T-helper 1 cell treated with Interleukin-12 subunit alpha and Interleukin-12 subunit beta and Interleukin-4 antibody, amounts not matched to agents 30 μg/mL and 1 μg/mL, for 36 hours (primary cell): ENCODE measurements at regions not wholly inside any gene's neighbourhood (a gene's known extent, or its start where the extent isn't known, plus 50 kb on each side); places are given as distances from the start of the nearest gene placed in this dataset.

Source experiments
- H3K27ac Mint-ChIP-seq: one replicate; pipeline ENCODE4 v1.8.0; 2021; ENCODE audit warnings: mild to moderate bottlenecking, mixed read lengths
- H3K27me3 Mint-ChIP-seq: one replicate; pipeline ENCODE4 v1.8.0; 2021; ENCODE audit warnings: low read depth, mixed read lengths
- H3K36me3 Mint-ChIP-seq: one replicate; pipeline ENCODE4 v1.8.0; 2021; ENCODE audit warnings: low read depth, mixed read lengths
- H3K4me1 Mint-ChIP-seq: one replicate; pipeline ENCODE4 v1.8.0; 2021; ENCODE audit warnings: low read depth, mixed read lengths
- H3K4me3 Mint-ChIP-seq: one replicate; pipeline ENCODE4 v1.8.0; 2021; ENCODE audit warnings: mild to moderate bottlenecking, moderate library complexity, mixed read lengths
- H3K9me3 Mint-ChIP-seq: one replicate; pipeline ENCODE4 v1.8.0; 2021; ENCODE audit warnings: mixed read lengths

DNA sequence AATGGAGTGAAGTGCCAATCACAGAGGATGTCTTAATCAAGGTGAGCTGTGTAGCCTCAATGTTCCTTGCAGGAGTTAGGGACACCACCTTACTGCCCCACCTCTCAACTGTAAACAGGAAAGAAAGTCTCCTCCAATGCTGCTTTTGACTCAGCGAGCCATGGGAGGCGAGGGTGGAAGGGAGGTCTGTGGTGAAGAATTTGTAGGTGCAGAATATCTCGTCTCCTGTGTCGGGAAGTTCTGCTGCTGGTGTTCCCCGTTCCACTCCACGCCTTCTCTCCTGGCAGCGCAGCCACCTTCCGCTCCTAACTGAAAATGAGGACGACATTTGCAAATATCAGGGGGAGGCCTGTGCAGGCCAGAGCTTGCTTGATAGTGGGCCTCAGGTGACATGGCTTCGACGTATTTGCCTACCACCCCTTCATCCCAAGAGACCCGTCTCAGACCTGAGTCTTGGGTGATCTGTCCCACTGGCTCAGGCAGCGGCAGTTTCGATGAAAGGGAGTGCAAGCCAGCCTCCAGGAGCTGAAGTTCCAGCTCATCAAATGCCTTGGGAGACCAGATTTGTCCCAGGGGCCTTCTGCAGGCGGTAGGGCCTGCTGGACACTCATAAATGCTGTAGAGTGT, 368.3 kb upstream of the C1orf174 start:
- Mint-ChIP-seq H3K4me3 (no peak overlapping the region), H3K27ac (no peak overlapping the region), H3K9me3 (no peaks in the 10 kb centered on the region), H3K36me3 (no peaks in the 10 kb centered on the region), H3K27me3 (peaks cover 17% of the 10 kb centered on the region), H3K4me1 (peaks cover 7% of the 10 kb centered on the region)

DNA sequence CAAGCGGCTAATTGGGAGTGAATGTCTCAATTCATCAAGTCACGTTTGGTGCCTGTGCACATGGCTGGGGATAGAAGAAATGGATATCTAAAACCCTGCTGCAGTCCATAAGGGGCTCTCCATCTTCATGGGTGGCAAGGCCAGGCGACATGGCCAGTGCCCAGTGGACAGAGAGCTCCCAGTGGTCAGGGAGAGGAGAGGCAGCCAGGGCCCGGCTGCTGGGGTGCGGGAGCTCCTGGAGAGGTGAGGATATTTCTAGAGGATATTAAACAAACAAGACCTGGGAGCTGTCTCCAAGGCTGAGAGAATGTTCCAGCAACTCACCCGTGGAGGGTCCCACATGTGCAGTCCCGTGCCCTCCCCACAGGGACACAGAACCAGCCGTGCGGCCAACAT, 368.8 kb upstream of the C1orf174 start:
- Mint-ChIP-seq H3K36me3 (no peaks in the 10 kb centered on the region), H3K4me3 (no peak overlapping the region), H3K27me3 (peaks cover 19% of the 10 kb centered on the region), H3K9me3 (no peaks in the 10 kb centered on the region), H3K4me1 (peaks cover 7% of the 10 kb centered on the region), H3K27ac (no peak overlapping the region)

DNA sequence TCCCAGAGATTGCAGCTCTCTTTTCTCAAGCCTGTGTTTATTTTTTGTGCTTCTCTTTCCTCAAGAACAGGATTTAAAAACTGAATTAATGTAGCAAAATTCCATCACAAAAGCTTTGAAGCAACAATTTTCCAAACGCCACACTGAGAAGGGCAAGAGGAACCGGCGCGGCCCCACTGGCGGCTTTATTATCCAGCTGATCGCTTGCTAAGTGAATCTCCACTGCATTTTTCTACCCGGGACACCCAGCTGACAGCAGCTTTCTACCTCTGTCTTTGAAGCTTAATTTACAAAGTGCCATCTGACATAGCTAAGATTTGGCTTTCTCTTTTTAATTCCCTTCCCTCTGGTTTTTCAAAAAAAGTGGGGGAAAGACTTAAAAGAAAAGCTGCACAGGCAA, 369.3 kb upstream of the C1orf174 start:
- Mint-ChIP-seq H3K27me3 (peaks cover 19% of the 10 kb centered on the region), H3K4me1 (peaks cover 7% of the 10 kb centered on the region), H3K27ac (no peak overlapping the region), H3K36me3 (no peaks in the 10 kb centered on the region), H3K4me3 (no peak overlapping the region), H3K9me3 (no peaks in the 10 kb centered on the region)

DNA sequence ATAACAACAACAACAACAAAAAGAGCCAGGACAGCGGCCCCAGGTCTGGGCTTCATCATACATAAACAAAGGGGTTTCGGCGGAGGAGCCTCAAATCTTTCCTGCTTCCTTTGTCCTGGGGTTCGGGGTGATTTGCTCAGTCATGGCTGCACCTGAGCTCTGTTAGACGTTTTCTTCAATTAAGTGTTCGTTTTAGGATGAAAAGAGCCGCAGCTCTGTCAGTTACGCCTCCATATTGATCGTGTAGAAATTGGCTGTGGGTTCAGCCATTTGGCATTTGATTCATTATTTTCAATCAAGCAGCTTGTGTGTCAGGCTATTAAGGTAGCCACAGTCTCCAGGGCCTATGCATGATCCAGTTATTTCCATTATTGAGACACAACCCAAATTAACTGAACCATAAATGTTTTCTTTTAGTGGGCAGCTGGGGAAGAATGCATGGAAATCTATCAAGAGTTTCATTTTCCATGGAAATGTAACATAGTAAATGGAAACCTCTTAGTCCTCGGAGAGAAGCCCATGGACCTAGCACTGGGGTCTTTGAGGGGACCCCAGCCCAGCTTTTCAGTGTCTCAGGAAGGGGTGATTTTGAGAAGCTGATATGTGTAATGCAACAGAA, 370.0 kb upstream of the C1orf174 start:
- H3K27ac Mint-ChIP-seq: no peak overlapping the region
- no peaks in the 10 kb centered on the region for H3K36me3 Mint-ChIP-seq
- H3K9me3 Mint-ChIP-seq: no peaks in the 10 kb centered on the region
- no peak overlapping the region for H3K4me3 Mint-ChIP-seq
- peaks cover 19% of the 10 kb centered on the region for H3K27me3 Mint-ChIP-seq
- H3K4me1 Mint-ChIP-seq: peaks cover 7% of the 10 kb centered on the region

DNA sequence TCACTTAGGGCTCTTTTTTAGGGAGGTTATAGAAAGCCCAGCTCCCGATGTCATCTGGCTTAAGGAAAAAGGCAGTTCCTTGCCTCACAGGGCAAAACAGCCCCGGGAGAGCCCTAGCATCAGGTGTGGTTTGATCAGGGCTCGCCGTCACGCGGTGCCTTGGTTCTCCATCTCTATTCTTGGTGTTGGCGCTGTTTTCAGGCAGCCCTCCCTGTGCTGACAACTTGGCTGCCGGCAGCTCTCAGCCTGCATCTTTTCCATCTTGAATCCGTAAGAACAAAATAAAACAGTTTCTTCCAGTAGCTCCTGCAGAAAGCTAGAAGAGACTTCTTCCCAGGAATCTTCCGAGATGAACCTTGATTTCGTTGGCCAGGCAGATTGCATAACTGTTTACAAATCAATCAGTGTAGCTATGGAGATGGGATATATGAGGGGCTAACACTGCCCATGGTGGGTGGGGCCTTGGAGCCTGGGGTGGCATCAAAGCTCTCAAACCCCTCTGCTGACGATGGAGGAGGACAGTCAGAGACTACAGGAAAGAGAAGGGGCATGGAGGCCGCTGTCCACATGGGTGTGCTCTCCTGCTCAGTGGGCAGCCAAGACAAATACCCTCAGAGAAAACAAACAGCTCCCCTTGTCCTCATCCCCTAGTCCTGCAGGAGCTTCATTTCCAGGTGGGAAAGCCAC, 370.7 kb upstream of the C1orf174 start:
- H3K9me3 Mint-ChIP-seq: peaks cover 2% of the 10 kb centered on the region
- H3K4me3 Mint-ChIP-seq: no peak overlapping the region
- no peak overlapping the region for H3K27ac Mint-ChIP-seq
- peaks cover 7% of the 10 kb centered on the region for H3K4me1 Mint-ChIP-seq
- H3K27me3 Mint-ChIP-seq: peaks cover 19% of the 10 kb centered on the region
- no peaks in the 10 kb centered on the region for H3K36me3 Mint-ChIP-seq

DNA sequence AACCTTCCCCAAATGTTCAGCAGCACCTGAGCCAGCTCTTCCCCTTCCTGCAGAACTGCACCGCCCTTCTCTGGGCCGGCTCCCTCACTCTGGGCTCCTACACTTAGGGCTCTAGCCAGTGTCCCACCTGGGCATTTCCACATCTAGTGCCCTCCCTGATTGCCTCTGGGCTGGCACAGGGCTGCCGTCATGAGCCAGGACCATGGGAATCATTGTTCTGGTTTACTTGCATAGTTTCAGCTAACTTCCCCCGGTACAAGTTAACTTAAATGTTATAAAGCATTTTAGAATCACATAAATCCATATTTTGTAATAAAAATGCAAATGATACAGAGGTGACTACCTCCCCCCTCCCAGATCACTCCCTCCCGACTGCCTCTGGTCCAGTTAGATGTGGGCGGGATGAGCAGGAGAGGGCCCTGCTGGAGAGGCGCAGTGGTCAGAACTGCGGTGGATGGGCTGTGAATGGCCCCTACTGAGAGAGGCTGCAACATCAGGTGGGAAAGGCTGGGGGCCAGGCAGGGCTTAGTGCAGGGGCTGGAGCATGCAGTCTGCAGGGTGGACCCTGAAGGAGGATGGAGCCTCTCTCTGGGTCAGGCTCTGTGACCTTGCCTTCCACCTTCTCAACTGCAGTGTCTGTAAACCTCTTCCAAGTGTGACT, 371.4 kb upstream of the C1orf174 start:
- H3K27ac Mint-ChIP-seq: no peak overlapping the region
- peaks cover 7% of the 10 kb centered on the region for H3K4me1 Mint-ChIP-seq
- H3K4me3 Mint-ChIP-seq: no peak overlapping the region
- H3K36me3 Mint-ChIP-seq: no peaks in the 10 kb centered on the region
- peaks cover 19% of the 10 kb centered on the region for H3K27me3 Mint-ChIP-seq
- H3K9me3 Mint-ChIP-seq: peaks cover 6% of the 10 kb centered on the region

DNA sequence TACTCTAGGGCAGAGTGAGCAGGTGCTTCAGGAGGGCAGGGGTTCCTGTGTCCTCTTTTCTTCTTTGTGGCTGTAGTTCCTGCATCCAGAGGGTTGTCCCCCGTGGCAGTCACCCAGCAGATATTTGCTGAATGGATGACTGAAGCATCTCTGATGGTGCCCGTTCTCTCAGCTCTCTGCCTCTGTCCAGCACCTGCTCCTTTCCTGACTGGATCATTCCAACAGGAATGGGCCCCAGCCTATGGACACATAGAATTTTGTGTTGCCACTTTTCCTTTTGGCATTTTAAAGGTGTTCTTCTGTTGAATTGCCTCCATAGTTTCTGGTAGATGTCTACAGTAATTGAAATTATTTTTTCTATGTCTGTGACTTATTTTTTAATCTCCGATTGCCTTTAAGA, 372.5 kb upstream of the C1orf174 start:
- peaks cover 5% of the 10 kb centered on the region for H3K4me1 Mint-ChIP-seq
- no peaks in the 10 kb centered on the region for H3K36me3 Mint-ChIP-seq

DNA sequence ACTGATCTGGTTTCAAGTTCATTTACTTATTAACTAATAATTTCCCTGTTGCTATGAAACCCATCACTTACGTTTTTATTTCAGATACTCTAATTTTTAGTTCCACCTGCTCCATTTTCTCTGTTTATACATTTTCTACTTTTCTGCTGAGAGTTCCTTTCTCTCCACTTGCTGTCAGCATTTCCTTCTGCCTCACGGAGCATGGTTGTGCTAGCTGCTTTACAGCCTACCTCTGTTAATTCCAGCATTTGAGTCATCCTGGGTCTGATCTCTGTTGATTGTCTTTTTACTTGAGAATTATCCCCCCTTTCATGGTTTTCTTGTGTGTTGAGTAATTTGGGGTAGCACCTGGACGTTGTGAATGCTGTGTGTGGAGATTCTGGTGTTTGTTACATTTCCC, 373.2 kb upstream of the C1orf174 start:
- Mint-ChIP-seq H3K27me3 (peaks cover 19% of the 10 kb centered on the region), H3K4me1 (peaks cover 2% of the 10 kb centered on the region), H3K36me3 (no peaks in the 10 kb centered on the region), H3K4me3 (no peak overlapping the region), H3K27ac (no peak overlapping the region), H3K9me3 (peaks cover 22% of the 10 kb centered on the region)

More for the DNA sequence above, 372.5 kb upstream of the C1orf174 start:
- Mint-ChIP-seq H3K9me3 (peaks cover 16% of the 10 kb centered on the region), H3K27ac (no peak overlapping the region), H3K4me3 (no peak overlapping the region), H3K27me3 (peaks cover 19% of the 10 kb centered on the region)

DNA sequence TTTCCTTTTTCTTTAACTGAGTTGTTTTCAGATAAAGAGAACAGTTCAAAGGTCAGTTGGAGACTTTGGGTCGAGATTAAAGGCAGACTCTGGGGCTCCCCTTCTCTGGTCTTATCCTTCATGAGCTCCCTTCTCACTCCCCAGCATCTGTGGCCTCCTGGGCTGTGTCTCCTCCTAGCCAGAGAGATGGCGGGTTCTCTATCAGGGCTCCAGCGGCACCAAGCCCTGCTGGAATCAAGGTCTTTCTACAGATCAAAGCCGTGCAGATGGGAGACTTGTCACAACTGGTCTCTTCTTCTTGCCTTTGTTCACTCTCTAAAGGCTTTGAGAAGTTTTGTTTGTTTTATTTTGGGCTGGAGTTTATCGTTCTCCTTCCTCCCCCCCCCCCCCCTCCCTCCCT, 373.7 kb upstream of the C1orf174 start:
- Mint-ChIP-seq H3K4me1 (no peaks in the 10 kb centered on the region), H3K9me3 (peaks cover 23% of the 10 kb centered on the region), H3K27me3 (peaks cover 19% of the 10 kb centered on the region), H3K36me3 (no peaks in the 10 kb centered on the region), H3K4me3 (no peak overlapping the region), H3K27ac (no peak overlapping the region)

DNA sequence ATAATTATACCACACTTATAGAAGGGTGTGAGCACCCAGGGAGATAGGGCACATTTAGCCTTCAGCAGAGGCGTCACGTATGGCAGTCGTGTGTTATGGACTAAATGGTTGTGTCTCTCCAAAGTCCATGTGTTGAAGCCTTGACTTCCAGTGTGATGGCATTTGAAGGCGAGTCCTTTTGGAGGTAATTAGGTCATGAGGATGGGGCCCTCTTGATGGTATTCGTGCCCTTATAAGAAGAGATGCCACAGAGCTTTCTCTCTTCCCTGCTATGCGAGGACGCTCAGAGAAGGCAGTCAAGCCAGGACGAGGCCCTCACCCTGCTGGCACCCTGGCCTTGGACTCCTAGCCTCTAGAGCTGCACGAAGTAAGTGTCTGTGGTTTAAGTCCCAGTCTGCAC, 375.0 kb upstream of the C1orf174 start:
- H3K36me3 Mint-ChIP-seq: no peaks in the 10 kb centered on the region
- H3K9me3 Mint-ChIP-seq: peaks cover 23% of the 10 kb centered on the region
- no peaks in the 10 kb centered on the region for H3K4me1 Mint-ChIP-seq
- peaks cover 19% of the 10 kb centered on the region for H3K27me3 Mint-ChIP-seq
- H3K27ac Mint-ChIP-seq: no peak overlapping the region
- H3K4me3 Mint-ChIP-seq: no peak overlapping the region

DNA sequence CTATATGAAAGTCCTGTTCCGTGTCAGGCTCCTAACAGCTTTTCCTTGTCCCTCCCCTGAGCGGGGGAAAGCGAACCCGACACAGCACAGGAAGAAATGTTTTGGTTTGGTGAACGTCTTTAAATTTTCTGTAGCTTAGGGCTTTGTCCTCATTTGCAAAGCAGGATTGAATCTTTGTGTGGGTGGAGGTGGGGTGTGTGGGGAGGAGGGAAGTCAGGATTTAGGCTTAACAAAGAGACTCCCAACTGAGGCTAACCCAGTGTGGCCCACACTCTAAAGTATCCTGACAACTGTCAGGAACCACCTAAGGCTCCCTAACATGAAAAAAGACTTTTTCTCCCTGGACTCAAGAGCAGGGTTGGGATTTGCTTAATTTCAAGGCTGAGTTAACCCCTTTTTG, 376.2 kb upstream of the C1orf174 start:
- peaks cover 23% of the 10 kb centered on the region for H3K9me3 Mint-ChIP-seq
- H3K4me3 Mint-ChIP-seq: no peak overlapping the region
- H3K36me3 Mint-ChIP-seq: no peaks in the 10 kb centered on the region
- no peak overlapping the region for H3K27ac Mint-ChIP-seq
- no peaks in the 10 kb centered on the region for H3K4me1 Mint-ChIP-seq
- H3K27me3 Mint-ChIP-seq: peaks cover 13% of the 10 kb centered on the region

DNA sequence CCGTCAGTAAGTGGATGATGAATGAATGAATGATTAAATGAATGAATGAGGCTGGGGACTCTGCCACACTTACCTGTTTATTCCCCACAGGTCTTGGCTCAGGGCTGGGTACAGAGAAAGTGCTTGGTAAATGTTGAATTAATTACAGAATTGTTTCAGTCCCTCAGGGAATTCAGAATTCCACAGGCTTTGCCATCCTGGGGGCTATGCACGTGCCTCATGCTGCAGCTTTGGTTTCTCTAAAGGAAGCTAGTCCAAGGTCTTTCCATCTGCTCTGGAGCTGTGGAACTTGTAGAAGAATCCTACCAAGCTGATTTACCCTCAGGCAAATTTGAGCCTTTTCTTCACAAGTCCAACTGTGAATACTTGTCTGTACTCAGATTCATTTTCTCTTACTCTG, 376.8 kb upstream of the AJAP1 start:
- Mint-ChIP-seq H3K9me3 (peaks cover 23% of the 10 kb centered on the region), H3K4me1 (no peaks in the 10 kb centered on the region), H3K27ac (no peak overlapping the region), H3K4me3 (no peak overlapping the region), H3K36me3 (no peaks in the 10 kb centered on the region), H3K27me3 (peaks cover 10% of the 10 kb centered on the region)

DNA sequence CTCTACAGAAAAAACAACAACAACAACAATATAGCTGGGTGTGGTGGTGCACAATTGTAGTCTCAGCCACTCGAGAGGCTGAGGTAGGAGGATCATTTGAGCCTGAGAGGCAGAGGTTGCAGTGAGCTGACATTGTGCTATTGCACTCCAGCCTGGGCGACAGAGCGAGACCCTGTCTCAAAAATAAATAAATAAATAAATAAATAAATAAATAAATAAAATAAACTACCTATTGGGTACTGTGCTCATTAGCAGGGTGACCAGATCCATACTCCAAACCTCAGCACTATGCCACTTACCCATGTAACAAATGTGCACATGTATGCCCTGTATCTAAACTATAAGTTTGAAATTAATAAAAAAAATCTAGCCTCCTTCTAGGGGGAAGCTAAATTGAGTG, 369.4 kb upstream of the AJAP1 start:
- Mint-ChIP-seq H3K27me3 (no peaks in the 10 kb centered on the region), H3K27ac (no peak overlapping the region), H3K4me3 (no peak overlapping the region), H3K36me3 (no peaks in the 10 kb centered on the region), H3K9me3 (peaks cover 4% of the 10 kb centered on the region), H3K4me1 (no peaks in the 10 kb centered on the region)

DNA sequence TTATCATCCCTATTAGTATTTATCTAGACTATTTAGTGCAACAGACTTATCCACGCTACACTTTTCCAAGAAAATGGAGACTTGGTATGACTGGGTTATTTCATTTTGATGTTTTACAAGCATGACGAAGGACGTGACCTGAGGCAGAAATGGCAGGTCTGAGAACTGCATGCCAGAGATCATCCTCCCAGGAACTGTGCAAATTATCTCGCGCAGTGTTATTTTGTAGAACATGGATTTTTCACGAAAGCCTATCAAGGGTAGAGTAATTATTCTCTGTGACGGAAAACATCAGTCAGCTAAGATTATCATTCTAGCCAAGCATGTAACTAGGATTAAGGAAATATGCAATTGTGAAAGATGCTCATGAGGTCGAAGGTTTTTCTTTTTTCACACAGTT, 361.5 kb upstream of the AJAP1 start:
- Mint-ChIP-seq H3K27me3 (no peaks in the 10 kb centered on the region), H3K4me1 (no peaks in the 10 kb centered on the region), H3K9me3 (peaks cover 22% of the 10 kb centered on the region), H3K27ac (no peak overlapping the region), H3K36me3 (no peaks in the 10 kb centered on the region), H3K4me3 (no peak overlapping the region)
